ENCODE measurements at regions not wholly inside any gene's neighbourhood (a gene's known extent, or its start where the extent isn't known, plus 50 kb on each side); places are given as distances from the start of the nearest gene placed in this dataset.

DNA sequence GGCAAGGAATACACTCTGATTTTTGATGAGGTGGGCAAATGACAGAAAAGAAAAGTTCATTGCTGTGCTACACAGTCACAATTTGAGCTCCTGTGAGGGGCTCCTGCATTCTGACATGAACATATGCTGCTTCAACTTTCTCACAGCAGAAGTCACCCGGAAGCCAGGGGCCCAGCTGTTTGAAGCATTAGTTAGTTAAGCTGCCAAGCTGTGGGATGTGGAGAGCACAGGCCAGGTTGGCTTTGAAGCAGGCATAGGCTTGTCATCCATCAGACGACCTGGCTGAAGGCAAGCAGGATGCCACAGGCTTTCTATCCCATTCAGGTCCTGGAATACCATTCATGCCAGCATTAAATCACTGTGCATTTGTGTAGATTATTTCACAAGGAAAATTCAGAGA lies 63.1 kb downstream of the MTNR1B start:
- no peaks in the 10 kb centered on the region for H3K27me3 ChIP-seq (ENCODE audit: insufficient read depth, low read length, poor library complexity)
- TF ChIP-seq, protein P1, sequence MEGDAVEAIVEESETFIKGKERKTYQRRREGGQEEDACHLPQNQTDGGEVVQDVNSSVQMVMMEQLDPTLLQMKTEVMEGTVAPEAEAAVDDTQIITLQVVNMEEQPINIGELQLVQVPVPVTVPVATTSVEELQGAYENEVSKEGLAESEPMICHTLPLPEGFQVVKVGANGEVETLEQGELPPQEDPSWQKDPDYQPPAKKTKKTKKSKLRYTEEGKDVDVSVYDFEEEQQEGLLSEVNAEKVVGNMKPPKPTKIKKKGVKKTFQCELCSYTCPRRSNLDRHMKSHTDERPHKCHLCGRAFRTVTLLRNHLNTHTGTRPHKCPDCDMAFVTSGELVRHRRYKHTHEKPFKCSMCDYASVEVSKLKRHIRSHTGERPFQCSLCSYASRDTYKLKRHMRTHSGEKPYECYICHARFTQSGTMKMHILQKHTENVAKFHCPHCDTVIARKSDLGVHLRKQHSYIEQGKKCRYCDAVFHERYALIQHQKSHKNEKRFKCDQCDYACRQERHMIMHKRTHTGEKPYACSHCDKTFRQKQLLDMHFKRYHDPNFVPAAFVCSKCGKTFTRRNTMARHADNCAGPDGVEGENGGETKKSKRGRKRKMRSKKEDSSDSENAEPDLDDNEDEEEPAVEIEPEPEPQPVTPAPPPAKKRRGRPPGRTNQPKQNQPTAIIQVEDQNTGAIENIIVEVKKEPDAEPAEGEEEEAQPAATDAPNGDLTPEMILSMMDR (IDR thresholded peaks at IDR 0.05; ENCODE audit: borderline replicate concordance, extremely low read depth, low read length, poor library complexity, severe bottlenecking): no peak
- TF ChIP-seq EZH2 (IDR thresholded peaks at IDR 0.05; ENCODE audit: borderline replicate concordance, low read depth, low read length, severe bottlenecking): no peak
- H4K20me1 ChIP-seq (ENCODE audit: insufficient read depth, low read length): no peaks in the 10 kb centered on the region
- H3K4me3 ChIP-seq (ENCODE audit: low read depth in 1 of 2, low read length in 2 of 2): no peak overlapping the region
- H3K79me2 ChIP-seq (ENCODE audit: insufficient read depth, low read length): no peaks in the 10 kb centered on the region
- H3K4me2 ChIP-seq (ENCODE audit: insufficient read depth, low read length): no peak overlapping the region
- H3K4me1 ChIP-seq (ENCODE audit: insufficient read depth, low read length): no peaks in the 10 kb centered on the region
- no peak overlapping the region for H3K9ac ChIP-seq (ENCODE audit: low read depth, low read length)
- H3K9me3 ChIP-seq (ENCODE audit: insufficient read depth, low read length, severe bottlenecking): no peaks in the 10 kb centered on the region
- H3K36me3 ChIP-seq (ENCODE audit: insufficient read depth, low read length): no peaks in the 10 kb centered on the region
- H2AFZ ChIP-seq (ENCODE audit: low read depth, low read length): no peak overlapping the region
- H3K27ac ChIP-seq (ENCODE audit: low read length): no peak overlapping the region
- DNase-seq: no peak
- ATAC-seq (ENCODE audit: insufficient read depth, low read depth): no peak

DNA sequence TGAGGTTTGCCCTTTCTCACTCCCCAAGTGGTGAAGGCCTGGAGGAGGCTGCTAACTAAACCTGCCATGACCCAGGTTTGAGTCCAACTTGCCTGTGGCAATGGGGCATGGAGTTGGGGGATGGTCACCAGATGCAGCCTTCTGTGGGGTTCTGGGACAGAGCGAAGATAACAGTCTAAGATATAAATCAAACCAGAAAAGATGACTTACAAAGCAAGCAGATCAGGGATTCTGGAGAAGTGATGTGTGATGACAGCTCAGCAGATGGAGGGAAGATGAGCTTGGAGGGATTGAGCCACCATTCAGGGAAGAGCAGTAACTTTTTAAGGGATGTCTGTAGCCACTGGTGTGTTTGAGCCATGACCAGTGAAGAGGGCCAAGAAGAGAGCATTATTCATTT lies 63.6 kb downstream of the MTNR1B start:
- DNase-seq (no peak), ATAC-seq (ENCODE audit: insufficient read depth, low read depth) (no peak)
- no peaks in the 10 kb centered on the region for H3K79me2 ChIP-seq (ENCODE audit: insufficient read depth, low read length)
- no peak overlapping the region for H3K9ac ChIP-seq (ENCODE audit: low read depth, low read length)
- no peaks in the 10 kb centered on the region for H3K9me3 ChIP-seq (ENCODE audit: insufficient read depth, low read length, severe bottlenecking)
- H3K27me3 ChIP-seq (ENCODE audit: insufficient read depth, low read length, poor library complexity): no peaks in the 10 kb centered on the region
- no peak overlapping the region for H3K4me3 ChIP-seq (ENCODE audit: low read depth in 1 of 2, low read length in 2 of 2)
- no peaks in the 10 kb centered on the region for H3K36me3 ChIP-seq (ENCODE audit: insufficient read depth, low read length)
- no peaks in the 10 kb centered on the region for H3K4me1 ChIP-seq (ENCODE audit: insufficient read depth, low read length)
- TF ChIP-seq, protein P1 (IDR thresholded peaks at IDR 0.05; ENCODE audit: borderline replicate concordance, extremely low read depth, low read length, poor library complexity, severe bottlenecking): no peak
- no peak for TF ChIP-seq EZH2 (IDR thresholded peaks at IDR 0.05; ENCODE audit: borderline replicate concordance, low read depth, low read length, severe bottlenecking)
- no peak overlapping the region for H2AFZ ChIP-seq (ENCODE audit: low read depth, low read length)
- H4K20me1 ChIP-seq (ENCODE audit: insufficient read depth, low read length): no peaks in the 10 kb centered on the region
- H3K27ac ChIP-seq (ENCODE audit: low read length): no peak overlapping the region
- H3K4me2 ChIP-seq (ENCODE audit: insufficient read depth, low read length): no peak overlapping the region

DNA sequence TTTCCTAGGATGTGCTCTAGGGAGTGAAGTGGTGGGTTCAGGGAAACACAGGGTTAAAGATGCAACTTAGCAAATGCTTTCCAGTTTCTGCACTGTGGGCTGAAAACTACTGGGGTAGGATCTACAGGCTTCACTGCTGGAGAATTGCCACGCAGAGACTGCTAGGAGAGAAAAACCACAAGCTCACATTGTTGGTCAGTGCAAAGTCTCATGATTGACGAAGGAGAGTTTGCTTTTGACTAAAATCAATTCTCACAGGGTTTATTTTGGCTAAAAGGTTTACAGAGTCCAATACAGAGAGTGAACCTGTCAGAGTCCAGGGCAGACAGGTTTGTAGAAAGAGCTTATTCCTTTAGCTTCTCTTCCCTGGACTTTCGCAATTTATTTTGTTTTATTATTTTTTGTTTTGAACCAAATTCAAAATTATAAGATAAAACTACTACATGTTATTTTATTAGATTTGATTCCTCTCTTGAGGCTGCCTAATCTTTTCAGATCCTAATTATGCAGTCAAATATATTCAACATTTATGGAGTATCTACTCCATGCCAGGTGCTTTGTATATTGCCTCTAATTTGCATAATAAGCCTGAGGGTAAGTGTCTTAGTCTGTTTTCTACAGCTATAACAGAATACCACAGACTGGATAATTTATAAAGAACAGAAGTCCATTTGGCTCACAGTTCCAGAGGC lies 64.7 kb downstream of the MTNR1B start:
- TF ChIP-seq, protein P1 (IDR thresholded peaks at IDR 0.05; ENCODE audit: borderline replicate concordance, extremely low read depth, low read length, poor library complexity, severe bottlenecking): no peak
- no peak for TF ChIP-seq EZH2 (IDR thresholded peaks at IDR 0.05; ENCODE audit: borderline replicate concordance, low read depth, low read length, severe bottlenecking)
- Histone ChIP-seq H3K4me1 (ENCODE audit: insufficient read depth, low read length) (no peaks in the 10 kb centered on the region), H3K9me3 (ENCODE audit: insufficient read depth, low read length, severe bottlenecking) (no peaks in the 10 kb centered on the region), H3K36me3 (ENCODE audit: insufficient read depth, low read length) (no peaks in the 10 kb centered on the region), H2AFZ (ENCODE audit: low read depth, low read length) (no peak overlapping the region), H3K27me3 (ENCODE audit: insufficient read depth, low read length, poor library complexity) (no peaks in the 10 kb centered on the region), H3K9ac (ENCODE audit: low read depth, low read length) (no peak overlapping the region), H3K79me2 (ENCODE audit: insufficient read depth, low read length) (no peaks in the 10 kb centered on the region), H3K4me2 (ENCODE audit: insufficient read depth, low read length) (no peak overlapping the region), H3K4me3 (ENCODE audit: low read depth in 1 of 2, low read length in 2 of 2) (no peak overlapping the region), H3K27ac (ENCODE audit: low read length) (no peak overlapping the region), H4K20me1 (ENCODE audit: insufficient read depth, low read length) (no peaks in the 10 kb centered on the region)
- DNase-seq: no peak
- no peak for ATAC-seq (ENCODE audit: insufficient read depth, low read depth)

Data from DND-41 (cell line).